ENCODE measurements at regions not wholly inside any gene's neighbourhood (a gene's known extent, or its start where the extent isn't known, plus 50 kb on each side); places are given as distances from the start of the nearest gene placed in this dataset.

DNA sequence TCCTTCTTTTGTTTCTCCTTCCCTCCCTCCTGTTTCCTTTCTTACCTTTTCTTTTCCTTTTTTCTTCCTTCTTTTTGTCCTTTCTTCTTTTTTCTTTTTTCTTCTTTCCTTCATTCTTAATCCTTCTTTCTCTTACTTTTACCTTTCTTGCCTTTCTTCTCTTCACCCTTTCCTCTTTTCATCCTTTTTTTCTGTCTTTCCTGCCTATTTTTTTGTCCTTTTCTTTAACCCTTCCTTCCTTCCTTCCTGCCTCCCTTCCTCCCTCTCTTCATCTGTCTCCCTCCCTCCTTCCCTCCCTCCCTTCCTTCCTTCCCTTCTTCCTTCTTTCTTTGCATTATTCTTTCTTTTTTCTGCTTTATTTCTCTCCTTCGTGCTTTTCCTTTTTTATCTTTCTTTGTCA lies 160.7 kb downstream of the AXIN2 start:
- H3K36me3 ChIP-seq (ENCODE audit: control insufficient read depth in 5 of 5, insufficient read depth in 5 of 5, low read length in 5 of 5): no peaks in the 10 kb centered on the region
- no peak overlapping the region for H3K9ac ChIP-seq (ENCODE audit: low read length in 5 of 5)
- H3K27me3 ChIP-seq (ENCODE audit: control insufficient read depth in 5 of 5, insufficient read depth in 4 of 5, low read length in 5 of 5): no peaks in the 10 kb centered on the region
- no peaks in the 10 kb centered on the region for H3K4me1 ChIP-seq (ENCODE audit: control insufficient read depth in 5 of 5, insufficient read depth in 5 of 5, low read length in 5 of 5)
- no peak overlapping the region for H3K27ac ChIP-seq (ENCODE audit: low read depth, low read length)
- peaks cover 0 to 5% (median 0%) of the 10 kb centered on the region in 5 donors for H3K9me3 ChIP-seq (ENCODE audit: control insufficient read depth in 5 of 5, low read length in 5 of 5)
- no peak overlapping the region for H3K4me3 ChIP-seq (ENCODE audit: low read depth in 1 of 5, low read length in 5 of 5)

DNA sequence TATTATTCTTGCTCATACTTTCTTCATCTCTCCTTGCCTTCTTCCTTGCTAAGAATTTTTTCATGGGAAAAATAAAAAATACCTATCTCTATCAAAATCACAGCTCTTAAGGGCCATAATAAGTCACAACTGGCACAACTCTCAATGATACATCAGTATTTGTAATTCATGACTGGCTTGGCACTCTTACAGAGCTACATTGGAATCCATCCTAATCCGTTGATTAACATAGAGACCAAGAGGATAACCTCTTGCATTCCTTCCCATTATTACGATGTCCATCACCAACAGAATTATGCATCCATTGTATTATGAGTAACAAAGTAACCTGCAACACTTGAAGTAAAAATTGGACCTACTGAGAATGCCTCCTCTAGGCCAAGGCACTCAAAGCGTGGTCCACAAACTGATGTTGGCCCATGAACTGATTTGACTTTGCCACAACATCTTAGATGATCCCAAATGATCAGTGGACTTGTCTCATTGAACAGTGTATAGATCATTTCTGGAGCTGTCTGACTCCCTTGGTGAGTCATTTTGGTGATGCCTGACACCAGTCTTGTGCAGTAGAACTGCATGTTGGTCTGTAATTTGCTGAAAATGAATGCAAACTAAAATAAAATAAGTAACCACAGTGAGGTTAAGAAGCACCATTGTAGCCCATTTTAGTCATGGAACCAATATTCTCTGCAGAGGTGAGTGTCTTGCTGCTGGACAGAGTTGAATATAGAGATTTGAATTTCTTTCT lies 163.2 kb downstream of the AXIN2 start:
- Histone ChIP-seq H3K4me3 (ENCODE audit: low read depth in 1 of 5, low read length in 5 of 5) (no peak overlapping the region), H3K36me3 (ENCODE audit: control insufficient read depth in 5 of 5, insufficient read depth in 5 of 5, low read length in 5 of 5) (no peaks in the 10 kb centered on the region), H3K9me3 (ENCODE audit: control insufficient read depth in 5 of 5, low read length in 5 of 5) (peaks cover 0 to 5% (median 0%) of the 10 kb centered on the region in 5 donors)

DNA sequence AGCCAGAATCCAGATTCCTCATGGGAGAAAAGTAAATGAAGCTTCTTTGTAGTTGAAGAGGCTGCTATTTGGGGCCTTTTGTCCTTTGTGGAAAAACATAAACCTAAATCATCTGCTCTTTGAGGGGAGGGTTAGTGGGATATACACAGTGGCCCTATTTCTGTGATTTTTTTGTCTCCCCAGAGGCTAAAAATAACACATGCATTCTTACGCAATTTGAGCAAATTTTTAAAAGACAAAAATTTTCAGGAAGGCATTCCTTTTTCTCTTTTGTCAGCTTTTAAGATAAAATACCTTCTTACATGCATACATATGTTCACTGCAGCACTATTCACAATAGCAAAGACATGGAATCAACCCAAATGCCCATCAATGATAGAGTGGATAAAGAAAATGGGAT lies 165.5 kb downstream of the AXIN2 start:
- Histone ChIP-seq H3K27ac (ENCODE audit: low read depth, low read length) (no peak overlapping the region), H3K9me3 (ENCODE audit: control insufficient read depth in 5 of 5, low read length in 5 of 5) (peaks cover 0 to 5% (median 0%) of the 10 kb centered on the region in 5 donors), H3K36me3 (ENCODE audit: control insufficient read depth in 5 of 5, insufficient read depth in 5 of 5, low read length in 5 of 5) (no peaks in the 10 kb centered on the region), H3K4me3 (ENCODE audit: low read depth in 1 of 5, low read length in 5 of 5) (no peak overlapping the region), H3K4me1 (ENCODE audit: control insufficient read depth in 5 of 5, insufficient read depth in 5 of 5, low read length in 5 of 5) (no peaks in the 10 kb centered on the region), H3K9ac (ENCODE audit: low read length in 5 of 5) (no peak overlapping the region), H3K27me3 (ENCODE audit: control insufficient read depth in 5 of 5, insufficient read depth in 4 of 5, low read length in 5 of 5) (no peaks in the 10 kb centered on the region)

More for the DNA sequence above, 163.2 kb downstream of the AXIN2 start:
- Histone ChIP-seq H3K27me3 (ENCODE audit: control insufficient read depth in 5 of 5, insufficient read depth in 4 of 5, low read length in 5 of 5) (no peaks in the 10 kb centered on the region), H3K4me1 (ENCODE audit: control insufficient read depth in 5 of 5, insufficient read depth in 5 of 5, low read length in 5 of 5) (no peaks in the 10 kb centered on the region), H3K27ac (ENCODE audit: low read depth, low read length) (no peak overlapping the region), H3K9ac (ENCODE audit: low read length in 5 of 5) (no peak overlapping the region)

GRCh38 chr17:65394811-65395472 lies 166.5 kb downstream of the AXIN2 start:
- no peaks in the 10 kb centered on the region for H3K4me1 ChIP-seq (ENCODE audit: control insufficient read depth in 5 of 5, insufficient read depth in 5 of 5, low read length in 5 of 5)
- H3K36me3 ChIP-seq (ENCODE audit: control insufficient read depth in 5 of 5, insufficient read depth in 5 of 5, low read length in 5 of 5): no peaks in the 10 kb centered on the region
- peaks cover 0 to 5% (median 0%) of the 10 kb centered on the region in 5 donors for H3K9me3 ChIP-seq (ENCODE audit: control insufficient read depth in 5 of 5, low read length in 5 of 5)
- no peak overlapping the region for H3K27ac ChIP-seq (ENCODE audit: low read depth, low read length)
- H3K27me3 ChIP-seq (ENCODE audit: control insufficient read depth in 5 of 5, insufficient read depth in 4 of 5, low read length in 5 of 5): no peaks in the 10 kb centered on the region
- no peak overlapping the region for H3K4me3 ChIP-seq (ENCODE audit: low read depth in 1 of 5, low read length in 5 of 5)
- no peak overlapping the region for H3K9ac ChIP-seq (ENCODE audit: low read length in 5 of 5)

GRCh38 chr17:65393514-65393913 lies 167.9 kb downstream of the AXIN2 start:
- Histone ChIP-seq H3K9me3 (ENCODE audit: control insufficient read depth in 5 of 5, low read length in 5 of 5) (peaks cover 0 to 5% (median 0%) of the 10 kb centered on the region in 5 donors), H3K9ac (ENCODE audit: low read length in 5 of 5) (no peak overlapping the region), H3K4me1 (ENCODE audit: control insufficient read depth in 5 of 5, insufficient read depth in 5 of 5, low read length in 5 of 5) (no peaks in the 10 kb centered on the region), H3K27ac (ENCODE audit: low read depth, low read length) (no peak overlapping the region), H3K27me3 (ENCODE audit: control insufficient read depth in 5 of 5, insufficient read depth in 4 of 5, low read length in 5 of 5) (no peaks in the 10 kb centered on the region), H3K36me3 (ENCODE audit: control insufficient read depth in 5 of 5, insufficient read depth in 5 of 5, low read length in 5 of 5) (no peaks in the 10 kb centered on the region), H3K4me3 (ENCODE audit: low read depth in 1 of 5, low read length in 5 of 5) (no peak overlapping the region)

DNA sequence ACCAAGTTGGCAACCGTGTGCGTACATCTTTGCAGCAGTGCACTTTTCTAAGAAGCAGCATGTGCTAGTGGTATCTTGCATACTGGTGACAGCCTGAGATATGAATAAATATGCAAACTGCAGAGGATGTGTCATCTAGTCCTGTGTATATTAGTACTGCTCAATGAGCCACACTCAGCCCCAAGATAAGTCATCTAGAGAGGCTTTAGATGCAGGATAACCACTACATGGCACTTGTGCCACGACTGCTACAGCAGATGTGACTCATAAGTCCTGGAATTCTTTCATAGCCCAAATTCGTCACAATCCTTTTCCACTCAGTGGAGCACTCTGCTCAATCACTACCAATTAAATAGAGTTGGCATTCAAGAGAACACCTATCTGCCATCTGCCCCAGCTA lies 171.5 kb downstream of the AXIN2 start:
- no peak overlapping the region for H3K4me3 ChIP-seq (ENCODE audit: low read depth in 1 of 5, low read length in 5 of 5)
- no peaks in the 10 kb centered on the region for H3K27me3 ChIP-seq (ENCODE audit: control insufficient read depth in 5 of 5, insufficient read depth in 4 of 5, low read length in 5 of 5)
- H3K9me3 ChIP-seq (ENCODE audit: control insufficient read depth in 5 of 5, low read length in 5 of 5): no peaks in the 10 kb centered on the region
- H3K9ac ChIP-seq (ENCODE audit: low read length in 5 of 5): no peak overlapping the region
- H3K27ac ChIP-seq (ENCODE audit: low read depth, low read length): no peak overlapping the region
- no peaks in the 10 kb centered on the region for H3K36me3 ChIP-seq (ENCODE audit: control insufficient read depth in 5 of 5, insufficient read depth in 5 of 5, low read length in 5 of 5)
- H3K4me1 ChIP-seq (ENCODE audit: control insufficient read depth in 5 of 5, insufficient read depth in 5 of 5, low read length in 5 of 5): no peaks in the 10 kb centered on the region

DNA sequence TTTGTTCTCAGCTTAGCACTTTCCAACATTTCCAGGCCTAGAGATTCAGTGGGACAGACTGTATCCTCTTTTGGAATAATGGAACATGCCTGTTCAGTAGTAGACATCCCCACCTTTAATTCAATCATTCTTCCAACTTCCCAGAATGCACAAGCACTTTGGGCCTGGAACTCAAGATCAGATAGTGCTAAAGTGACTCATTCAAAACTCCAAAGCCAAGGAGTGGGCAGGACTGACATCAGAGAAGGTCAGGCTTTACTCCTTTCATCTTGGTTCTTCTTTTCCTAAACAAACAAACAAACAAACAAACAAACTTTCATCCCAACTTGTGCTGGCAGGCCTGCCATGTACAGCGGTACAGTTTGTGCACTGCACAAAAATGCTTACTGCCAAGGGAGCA lies 172.0 kb downstream of the AXIN2 start:
- H3K4me3 ChIP-seq (ENCODE audit: low read depth in 1 of 5, low read length in 5 of 5): no peak overlapping the region
- no peak overlapping the region for H3K27ac ChIP-seq (ENCODE audit: low read depth, low read length)
- H3K9ac ChIP-seq (ENCODE audit: low read length in 5 of 5): no peak overlapping the region
- no peaks in the 10 kb centered on the region for H3K36me3 ChIP-seq (ENCODE audit: control insufficient read depth in 5 of 5, insufficient read depth in 5 of 5, low read length in 5 of 5)
- no peaks in the 10 kb centered on the region for H3K9me3 ChIP-seq (ENCODE audit: control insufficient read depth in 5 of 5, low read length in 5 of 5)
- H3K4me1 ChIP-seq (ENCODE audit: control insufficient read depth in 5 of 5, insufficient read depth in 5 of 5, low read length in 5 of 5): no peaks in the 10 kb centered on the region
- no peaks in the 10 kb centered on the region for H3K27me3 ChIP-seq (ENCODE audit: control insufficient read depth in 5 of 5, insufficient read depth in 4 of 5, low read length in 5 of 5)

- Histone ChIP-seq H3K27ac (ENCODE audit: low read depth, low read length) (no peak overlapping the region), H3K27me3 (ENCODE audit: control insufficient read depth in 5 of 5, insufficient read depth in 4 of 5, low read length in 5 of 5) (no peaks in the 10 kb centered on the region), H3K4me1 (ENCODE audit: control insufficient read depth in 5 of 5, insufficient read depth in 5 of 5, low read length in 5 of 5) (no peaks in the 10 kb centered on the region), H3K4me3 (ENCODE audit: low read depth in 1 of 5, low read length in 5 of 5) (no peak overlapping the region), H3K9ac (ENCODE audit: low read length in 5 of 5) (no peak overlapping the region), H3K36me3 (ENCODE audit: control insufficient read depth in 5 of 5, insufficient read depth in 5 of 5, low read length in 5 of 5) (no peaks in the 10 kb centered on the region), H3K9me3 (ENCODE audit: control insufficient read depth in 5 of 5, low read length in 5 of 5) (peaks cover 0 to under 1% (median 0%) of the 10 kb centered on the region in 5 donors)
These were observed 172.5 kb downstream of the AXIN2 start for GRCh38 chr17:65388911-65389310.

- H3K4me3 ChIP-seq (ENCODE audit: low read depth in 1 of 5, low read length in 5 of 5): no peak overlapping the region
- H3K9me3 ChIP-seq (ENCODE audit: control insufficient read depth in 5 of 5, low read length in 5 of 5): peaks cover 0 to 3% (median 0%) of the 10 kb centered on the region in 5 donors
- no peaks in the 10 kb centered on the region for H3K4me1 ChIP-seq (ENCODE audit: control insufficient read depth in 5 of 5, insufficient read depth in 5 of 5, low read length in 5 of 5)
- H3K27me3 ChIP-seq (ENCODE audit: control insufficient read depth in 5 of 5, insufficient read depth in 4 of 5, low read length in 5 of 5): no peaks in the 10 kb centered on the region
- H3K36me3 ChIP-seq (ENCODE audit: control insufficient read depth in 5 of 5, insufficient read depth in 5 of 5, low read length in 5 of 5): no peaks in the 10 kb centered on the region
- H3K9ac ChIP-seq (ENCODE audit: low read length in 5 of 5): no peak overlapping the region
- H3K27ac ChIP-seq (ENCODE audit: low read depth, low read length): no peak overlapping the region
These were observed 174.1 kb downstream of the AXIN2 start for GRCh38 chr17:65387322-65387721.

DNA sequence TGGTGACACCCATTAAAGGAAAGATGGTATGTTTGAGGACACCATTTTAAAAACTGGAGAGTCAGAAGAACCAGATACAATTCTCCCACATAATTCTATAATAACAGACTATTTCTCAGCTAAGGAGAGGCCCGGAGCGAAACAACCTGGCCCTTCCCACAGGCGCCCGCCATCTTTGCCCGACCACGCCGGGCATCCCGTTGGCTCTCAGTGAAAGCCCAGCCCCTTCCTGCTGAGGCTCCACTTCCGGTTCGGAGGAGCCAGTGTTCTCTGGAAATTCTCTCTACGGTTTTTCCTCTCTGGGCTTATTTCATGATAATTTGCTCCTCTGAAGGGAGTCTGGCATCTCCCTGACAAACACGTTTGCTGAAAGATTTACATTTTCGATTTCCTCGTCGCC lies 175.7 kb downstream of the AXIN2 start:
- no peaks in the 10 kb centered on the region for H3K27me3 ChIP-seq (ENCODE audit: control insufficient read depth in 5 of 5, insufficient read depth in 4 of 5, low read length in 5 of 5)
- H3K9me3 ChIP-seq (ENCODE audit: control insufficient read depth in 5 of 5, low read length in 5 of 5): peaks cover 0 to 3% (median 0%) of the 10 kb centered on the region in 5 donors
- no peak overlapping the region for H3K27ac ChIP-seq (ENCODE audit: low read depth, low read length)
- H3K4me3 ChIP-seq (ENCODE audit: low read depth in 1 of 5, low read length in 5 of 5): no peak overlapping the region
- no peaks in the 10 kb centered on the region for H3K36me3 ChIP-seq (ENCODE audit: control insufficient read depth in 5 of 5, insufficient read depth in 5 of 5, low read length in 5 of 5)
- no peaks in the 10 kb centered on the region for H3K4me1 ChIP-seq (ENCODE audit: control insufficient read depth in 5 of 5, insufficient read depth in 5 of 5, low read length in 5 of 5)
- no peak overlapping the region for H3K9ac ChIP-seq (ENCODE audit: low read length in 5 of 5)
